ENCODE measurements at regions not wholly inside any gene's neighbourhood (a gene's known extent, or its start where the extent isn't known, plus 50 kb on each side); places are given as distances from the start of the nearest gene placed in this dataset.

DNA sequence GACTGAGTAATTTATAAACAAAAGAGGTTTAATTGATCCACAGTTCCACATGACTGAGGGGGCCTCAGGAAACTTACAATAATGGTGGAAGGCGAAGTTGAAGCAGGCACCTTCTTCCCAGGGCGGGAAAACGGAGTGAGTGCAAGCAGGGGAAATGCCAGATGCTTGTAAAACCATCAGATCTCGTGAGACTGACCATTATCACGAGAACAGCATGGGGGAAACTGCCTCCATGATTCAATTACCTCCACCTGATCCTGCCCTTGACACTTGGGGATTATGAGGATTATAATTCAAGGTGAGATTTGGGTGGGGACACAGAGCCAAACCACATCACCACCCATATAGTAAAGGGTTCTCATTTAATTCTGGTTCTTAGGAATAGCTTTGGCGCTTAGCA lies 219.5 kb upstream of the ATP5MC3 start:
- Mint-ChIP-seq H3K27ac (no peak overlapping the region), H3K4me3 (no peak overlapping the region), H3K9me3 (peaks cover 0 to 5% (median 0%) of the 10 kb centered on the region in 7 donors), H3K36me3 (no peaks in the 10 kb centered on the region), H3K27me3 (peaks cover 21% of the 10 kb centered on the region), H3K4me1 (no peaks in the 10 kb centered on the region)
- H3K36me3 ChIP-seq (ENCODE audit: control insufficient read depth, insufficient read depth, low read length): no peaks in the 10 kb centered on the region
- no peak overlapping the region for H3K27ac ChIP-seq (ENCODE audit: insufficient read depth, low read length, poor library complexity, severe bottlenecking)
- H3K4me1 ChIP-seq (ENCODE audit: control insufficient read depth, insufficient read depth, low read length, poor library complexity, severe bottlenecking): no peaks in the 10 kb centered on the region
- no peaks in the 10 kb centered on the region for H3K9me3 ChIP-seq (ENCODE audit: control insufficient read depth in 2 of 2, low read length in 2 of 2)
- no peak overlapping the region for H3K4me3 ChIP-seq (ENCODE audit: low read depth, low read length)
- ATAC-seq (ENCODE audit: low read depth in 2 of 2): no peak
- DNase-seq: no peak
- no peaks in the 10 kb centered on the region for H3K27me3 ChIP-seq (ENCODE audit: control insufficient read depth, insufficient read depth, low read length)

DNA sequence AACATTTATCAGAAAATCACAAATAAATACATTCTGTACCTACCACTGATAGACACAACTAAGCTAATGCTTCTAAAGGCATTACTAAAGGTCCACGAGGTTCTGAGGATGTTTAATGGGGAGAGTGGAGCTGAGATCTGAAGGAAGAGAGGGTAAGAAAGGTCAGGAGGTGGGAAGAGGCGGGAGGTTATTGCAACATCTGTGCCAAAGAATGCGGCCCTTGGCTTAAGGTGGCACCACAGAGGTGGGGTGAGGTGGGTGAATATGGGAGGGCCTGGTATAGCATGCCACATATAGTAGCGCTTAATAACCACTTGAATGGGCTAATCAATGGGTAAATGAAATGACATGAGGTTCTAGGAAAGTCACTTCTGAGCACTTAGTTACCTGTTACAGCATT lies 217.8 kb upstream of the ATP5MC3 start:
- H3K36me3 Mint-ChIP-seq: no peaks in the 10 kb centered on the region
- DNase-seq: no peak
- no peak for ATAC-seq (ENCODE audit: low read depth in 2 of 2)
- Histone ChIP-seq H3K4me1 (ENCODE audit: control insufficient read depth, insufficient read depth, low read length, poor library complexity, severe bottlenecking) (no peaks in the 10 kb centered on the region), H3K27me3 (ENCODE audit: control insufficient read depth, insufficient read depth, low read length) (no peaks in the 10 kb centered on the region), H3K9me3 (ENCODE audit: control insufficient read depth in 2 of 2, low read length in 2 of 2) (no peaks in the 10 kb centered on the region), H3K36me3 (ENCODE audit: control insufficient read depth, insufficient read depth, low read length) (no peaks in the 10 kb centered on the region), H3K27ac (ENCODE audit: insufficient read depth, low read length, poor library complexity, severe bottlenecking) (no peak overlapping the region), H3K4me3 (ENCODE audit: low read depth, low read length) (no peak overlapping the region)
- no peak overlapping the region for H3K4me3 Mint-ChIP-seq
- peaks cover 16% of the 10 kb centered on the region for H3K27me3 Mint-ChIP-seq
- H3K27ac Mint-ChIP-seq: no peak overlapping the region
- H3K4me1 Mint-ChIP-seq: no peaks in the 10 kb centered on the region
- peaks cover 0 to 4% (median 0%) of the 10 kb centered on the region in 7 donors for H3K9me3 Mint-ChIP-seq

DNA sequence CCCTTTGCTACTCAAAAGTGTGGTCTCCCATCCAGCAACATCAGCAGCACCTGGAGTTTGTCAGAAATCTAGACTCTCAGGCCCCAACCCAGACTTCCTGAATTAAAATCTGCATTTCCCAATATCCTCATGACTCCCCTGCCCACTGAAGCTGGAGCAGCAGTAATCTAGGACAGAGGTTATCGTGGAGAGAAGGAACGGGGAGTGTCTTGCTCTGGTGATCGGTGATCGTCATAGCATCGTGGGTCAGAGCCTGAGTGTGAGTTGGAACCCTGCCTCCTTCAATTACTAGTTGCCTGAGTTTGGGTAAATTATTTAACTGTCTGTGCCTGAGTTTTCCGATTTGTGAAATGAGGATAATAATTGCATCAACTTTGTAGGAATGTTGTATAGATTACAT lies 217.3 kb upstream of the ATP5MC3 start:
- H3K4me1 ChIP-seq (ENCODE audit: control insufficient read depth, insufficient read depth, low read length, poor library complexity, severe bottlenecking): no peaks in the 10 kb centered on the region
- no peaks in the 10 kb centered on the region for H3K27me3 ChIP-seq (ENCODE audit: control insufficient read depth, insufficient read depth, low read length)
- Mint-ChIP-seq H3K27ac (no peak overlapping the region), H3K9me3 (peaks cover 0 to 4% (median 0%) of the 10 kb centered on the region in 7 donors), H3K4me1 (no peaks in the 10 kb centered on the region), H3K27me3 (peaks cover 16% of the 10 kb centered on the region), H3K4me3 (no peak overlapping the region), H3K36me3 (no peaks in the 10 kb centered on the region)
- DNase-seq: no peak
- no peak overlapping the region for H3K4me3 ChIP-seq (ENCODE audit: low read depth, low read length)
- no peaks in the 10 kb centered on the region for H3K36me3 ChIP-seq (ENCODE audit: control insufficient read depth, insufficient read depth, low read length)
- H3K9me3 ChIP-seq (ENCODE audit: control insufficient read depth in 2 of 2, low read length in 2 of 2): no peaks in the 10 kb centered on the region
- no peak overlapping the region for H3K27ac ChIP-seq (ENCODE audit: insufficient read depth, low read length, poor library complexity, severe bottlenecking)
- ATAC-seq (ENCODE audit: low read depth in 2 of 2): no peak

DNA sequence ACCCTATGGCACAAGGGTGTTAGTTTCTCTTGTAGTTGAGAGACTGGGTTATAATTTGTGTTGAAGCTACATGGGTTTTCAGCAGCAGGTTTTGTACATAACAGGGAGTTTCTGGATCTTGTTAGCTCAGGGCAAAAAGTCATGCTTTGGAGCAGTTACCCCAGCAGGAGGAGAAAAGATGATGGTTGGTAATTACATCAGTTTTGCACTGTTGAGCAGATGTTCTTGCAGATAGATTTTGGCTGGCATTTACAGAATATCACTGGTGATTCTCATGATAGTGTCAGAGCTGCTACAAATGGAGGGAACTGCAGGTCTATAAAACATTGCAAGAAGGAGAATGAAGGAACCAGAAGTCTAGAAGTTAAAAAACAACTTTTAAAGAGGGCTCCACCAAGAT lies 215.2 kb upstream of the ATP5MC3 start:
- no peaks in the 10 kb centered on the region for H3K27me3 ChIP-seq (ENCODE audit: control insufficient read depth, insufficient read depth, low read length)
- no peak for DNase-seq

DNA sequence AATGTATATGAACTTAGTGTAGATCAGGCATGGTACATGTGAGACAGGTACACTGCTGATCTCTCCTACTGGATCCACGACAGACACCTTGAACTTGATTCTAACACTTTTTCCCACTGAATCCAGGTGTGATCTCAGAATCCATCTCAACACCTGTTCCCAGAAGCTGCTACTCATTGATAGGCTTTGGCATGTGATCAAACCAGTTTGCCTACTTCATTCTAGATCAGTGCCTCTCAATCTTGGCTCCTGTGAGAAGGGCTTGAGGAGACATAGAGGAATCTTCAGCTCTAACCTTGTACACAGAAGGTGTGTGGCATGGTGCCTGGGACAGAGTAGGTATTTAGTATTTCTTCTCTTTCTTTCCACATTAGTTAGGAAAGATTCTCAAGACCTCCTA lies 212.3 kb upstream of the ATP5MC3 start:
- Mint-ChIP-seq H3K27me3 (peaks cover 5% of the 10 kb centered on the region), H3K4me3 (no peak overlapping the region), H3K4me1 (no peaks in the 10 kb centered on the region), H3K36me3 (no peaks in the 10 kb centered on the region), H3K27ac (no peak overlapping the region), H3K9me3 (peaks cover 0 to 3% (median 0%) of the 10 kb centered on the region in 7 donors)
- Histone ChIP-seq H3K4me3 (ENCODE audit: low read depth, low read length) (no peak overlapping the region), H3K27ac (ENCODE audit: insufficient read depth, low read length, poor library complexity, severe bottlenecking) (no peak overlapping the region), H3K9me3 (ENCODE audit: control insufficient read depth in 2 of 2, low read length in 2 of 2) (no peaks in the 10 kb centered on the region), H3K36me3 (ENCODE audit: control insufficient read depth, insufficient read depth, low read length) (no peaks in the 10 kb centered on the region), H3K27me3 (ENCODE audit: control insufficient read depth, insufficient read depth, low read length) (no peaks in the 10 kb centered on the region), H3K4me1 (ENCODE audit: control insufficient read depth, insufficient read depth, low read length, poor library complexity, severe bottlenecking) (no peaks in the 10 kb centered on the region)
- ATAC-seq (ENCODE audit: low read depth in 2 of 2) (no peak), DNase-seq (no peak)

More for the DNA sequence above, 215.2 kb upstream of the ATP5MC3 start:
- Mint-ChIP-seq H3K27ac (no peak overlapping the region), H3K9me3 (peaks cover 0 to 4% (median 0%) of the 10 kb centered on the region in 7 donors), H3K36me3 (no peaks in the 10 kb centered on the region), H3K4me3 (no peak overlapping the region), H3K4me1 (no peaks in the 10 kb centered on the region), H3K27me3 (peaks cover 16% of the 10 kb centered on the region)
- H3K4me1 ChIP-seq (ENCODE audit: control insufficient read depth, insufficient read depth, low read length, poor library complexity, severe bottlenecking): no peaks in the 10 kb centered on the region
- no peaks in the 10 kb centered on the region for H3K36me3 ChIP-seq (ENCODE audit: control insufficient read depth, insufficient read depth, low read length)
- no peaks in the 10 kb centered on the region for H3K9me3 ChIP-seq (ENCODE audit: control insufficient read depth in 2 of 2, low read length in 2 of 2)
- H3K27ac ChIP-seq (ENCODE audit: insufficient read depth, low read length, poor library complexity, severe bottlenecking): no peak overlapping the region
- no peak overlapping the region for H3K4me3 ChIP-seq (ENCODE audit: low read depth, low read length)
- no peak for ATAC-seq (ENCODE audit: low read depth in 2 of 2)

DNA sequence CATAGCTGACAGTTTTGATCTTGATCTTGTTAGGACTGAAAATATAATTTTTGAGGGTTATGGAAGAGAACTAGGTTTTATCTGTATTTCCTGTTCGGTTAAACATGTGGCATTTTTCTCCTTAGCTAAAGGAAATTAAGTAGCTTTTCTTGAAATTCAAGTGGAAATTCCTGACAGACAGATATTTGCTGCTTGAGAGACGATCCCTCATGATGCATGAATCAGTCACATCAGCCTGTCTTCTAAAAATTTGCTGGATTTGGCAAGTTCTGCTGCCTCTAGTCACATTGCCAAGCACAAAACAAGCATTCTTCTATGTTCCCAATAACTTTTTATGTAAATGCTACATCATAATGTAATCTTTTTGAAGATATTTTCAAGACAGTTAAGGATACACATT lies 201.8 kb upstream of the ATP5MC3 start:
- Mint-ChIP-seq H3K4me1 (no peaks in the 10 kb centered on the region), H3K36me3 (peaks cover 5% of the 10 kb centered on the region), H3K9me3 (peaks cover 4 to 29% (median 11%) of the 10 kb centered on the region in 7 donors), H3K4me3 (no peak overlapping the region), H3K27me3 (no peaks in the 10 kb centered on the region), H3K27ac (no peak overlapping the region)
- Histone ChIP-seq H3K27me3 (ENCODE audit: control insufficient read depth, insufficient read depth, low read length) (no peaks in the 10 kb centered on the region), H3K27ac (ENCODE audit: insufficient read depth, low read length, poor library complexity, severe bottlenecking) (no peak overlapping the region), H3K4me3 (ENCODE audit: low read depth, low read length) (no peak overlapping the region), H3K36me3 (ENCODE audit: control insufficient read depth, insufficient read depth, low read length) (no peaks in the 10 kb centered on the region), H3K9me3 (ENCODE audit: control insufficient read depth in 2 of 2, low read length in 2 of 2) (peaks cover 0 to 14% of the 10 kb centered on the region in 2 experiments), H3K4me1 (ENCODE audit: control insufficient read depth, insufficient read depth, low read length, poor library complexity, severe bottlenecking) (no peaks in the 10 kb centered on the region)
- no peak for DNase-seq
- no peak for ATAC-seq (ENCODE audit: low read depth in 2 of 2)

DNA sequence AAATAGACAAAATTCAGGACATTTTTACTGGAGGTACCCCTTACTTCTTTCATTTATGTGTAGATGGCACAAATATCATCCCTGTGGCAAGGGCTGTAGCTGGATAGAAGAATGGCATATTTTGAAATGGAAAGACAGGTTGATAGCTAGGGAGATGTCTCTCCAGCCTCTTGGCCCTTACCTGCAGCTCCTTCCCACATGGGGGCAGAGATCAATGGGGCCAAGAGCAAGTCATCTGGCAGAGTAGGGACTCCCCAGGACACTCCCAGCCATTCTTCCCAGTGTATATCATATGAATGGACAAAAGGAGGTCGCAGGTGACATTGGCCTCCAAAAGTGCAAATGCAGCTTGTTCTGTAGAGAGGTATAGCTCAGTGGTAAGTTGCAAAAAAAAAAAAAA lies 192.2 kb upstream of the ATP5MC3 start:
- H3K36me3 ChIP-seq (ENCODE audit: control insufficient read depth, insufficient read depth, low read length): no peaks in the 10 kb centered on the region
- peaks cover 6% of the 10 kb centered on the region for H3K27me3 ChIP-seq (ENCODE audit: control insufficient read depth, insufficient read depth, low read length)
- H3K9me3 ChIP-seq (ENCODE audit: control insufficient read depth in 2 of 2, low read length in 2 of 2): no peaks in the 10 kb centered on the region
- no peak for ATAC-seq (ENCODE audit: low read depth in 2 of 2)
- H3K36me3 Mint-ChIP-seq: no peaks in the 10 kb centered on the region
- H3K27ac Mint-ChIP-seq: no peak overlapping the region
- H3K27ac ChIP-seq (ENCODE audit: insufficient read depth, low read length, poor library complexity, severe bottlenecking): no peak overlapping the region
- H3K9me3 Mint-ChIP-seq: no peaks in the 10 kb centered on the region
- H3K4me1 ChIP-seq (ENCODE audit: control insufficient read depth, insufficient read depth, low read length, poor library complexity, severe bottlenecking): no peaks in the 10 kb centered on the region
- H3K4me1 Mint-ChIP-seq: no peaks in the 10 kb centered on the region
- no peak overlapping the region for H3K4me3 Mint-ChIP-seq
- no peak overlapping the region for H3K4me3 ChIP-seq (ENCODE audit: low read depth, low read length)
- H3K27me3 Mint-ChIP-seq: peaks cover 13% of the 10 kb centered on the region
- no peak for DNase-seq

DNA sequence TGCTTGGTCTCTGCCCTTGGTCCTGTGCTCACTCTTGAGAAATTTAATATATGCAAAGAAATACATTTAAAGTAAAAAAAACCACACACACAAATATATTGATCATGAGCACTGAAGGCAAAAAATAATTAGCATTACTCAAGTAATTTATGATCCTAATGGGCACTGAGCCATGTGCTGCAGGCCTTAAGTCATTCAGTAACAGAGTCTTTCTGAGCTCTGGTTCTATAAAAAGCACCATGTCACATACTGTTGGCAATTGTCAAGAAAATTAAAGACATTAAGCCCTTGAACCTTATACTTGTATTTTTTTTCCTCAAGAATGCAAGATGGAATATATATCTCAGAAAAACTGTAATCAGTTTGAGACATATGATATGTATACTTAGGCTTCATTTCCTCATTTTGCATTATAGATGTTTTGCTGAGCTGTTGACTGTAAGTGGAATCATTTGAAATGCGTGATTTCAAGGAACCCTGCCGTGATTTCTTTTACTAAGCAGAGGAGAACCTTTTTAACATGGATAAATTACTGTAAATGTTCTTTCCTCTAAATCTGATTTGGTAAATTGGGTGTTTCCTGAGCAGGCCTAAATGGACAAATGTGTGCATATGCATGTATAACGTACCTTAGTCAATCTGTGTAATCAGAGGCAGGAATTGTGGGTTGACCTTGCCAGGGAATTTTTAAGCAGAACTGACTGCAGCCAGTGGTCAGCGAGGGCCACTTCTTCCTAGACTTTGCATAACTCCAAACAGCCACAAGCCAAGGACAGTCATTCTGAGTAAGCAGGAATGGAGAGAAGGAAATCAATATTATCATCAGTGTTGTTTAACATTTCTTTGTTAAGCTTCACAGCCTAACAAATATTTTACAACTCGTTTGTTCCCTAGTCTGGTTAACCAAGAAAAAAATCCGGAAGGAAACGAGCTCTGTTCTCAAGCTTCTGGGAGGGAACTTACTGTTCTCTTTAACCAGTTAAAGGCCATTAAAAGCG lies 191.5 kb upstream of the ATP5MC3 start:
- H3K4me1 ChIP-seq (ENCODE audit: control insufficient read depth, insufficient read depth, low read length, poor library complexity, severe bottlenecking): no peaks in the 10 kb centered on the region
- DNase-seq (no peak), ATAC-seq (ENCODE audit: low read depth in 2 of 2) (no peak)
- Mint-ChIP-seq H3K4me3 (no peak overlapping the region), H3K4me1 (no peaks in the 10 kb centered on the region), H3K27ac (no peak overlapping the region), H3K9me3 (no peaks in the 10 kb centered on the region), H3K36me3 (no peaks in the 10 kb centered on the region), H3K27me3 (peaks cover 13% of the 10 kb centered on the region)
- no peaks in the 10 kb centered on the region for H3K9me3 ChIP-seq (ENCODE audit: control insufficient read depth in 2 of 2, low read length in 2 of 2)
- H3K27me3 ChIP-seq (ENCODE audit: control insufficient read depth, insufficient read depth, low read length): peaks cover 6% of the 10 kb centered on the region
- no peak overlapping the region for H3K4me3 ChIP-seq (ENCODE audit: low read depth, low read length)
- H3K36me3 ChIP-seq (ENCODE audit: control insufficient read depth, insufficient read depth, low read length): no peaks in the 10 kb centered on the region
- H3K27ac ChIP-seq (ENCODE audit: insufficient read depth, low read length, poor library complexity, severe bottlenecking): no peak overlapping the region

Data from CD4-positive, CD25-positive, alpha-beta regulatory T cell (primary cell).